ENCODE measurements at regions not wholly inside any gene's neighbourhood (a gene's known extent, or its start where the extent isn't known, plus 50 kb on each side); places are given as distances from the start of the nearest gene placed in this dataset.

DNA sequence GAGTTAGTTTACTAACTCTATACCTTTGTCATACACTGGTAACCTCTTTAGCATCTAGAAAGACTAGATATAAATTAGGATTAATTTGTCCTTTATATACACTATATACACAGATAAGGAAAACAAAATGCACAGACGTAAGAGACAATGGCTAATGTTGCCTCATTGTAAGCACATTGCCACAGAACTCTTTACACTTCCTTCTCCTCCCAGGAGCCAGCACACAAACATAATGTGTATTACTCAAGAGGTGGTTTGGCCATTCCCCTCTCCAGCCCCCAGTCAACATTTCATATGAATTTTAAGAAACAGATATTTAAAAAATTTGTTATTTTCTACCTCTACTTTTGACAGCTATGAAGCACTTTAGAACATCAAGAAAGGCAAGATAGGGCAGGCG, 131.4 kb upstream of the OR4E1 start:
- no peak for DNase-seq (ENCODE audit: low spot score)
- no peak overlapping the region for H3K27ac ChIP-seq (ENCODE audit: low read depth in 1 of 2, low read length in 2 of 2)
- no peaks in the 10 kb centered on the region for H3K36me3 ChIP-seq (ENCODE audit: control insufficient read depth in 4 of 4, insufficient read depth in 3 of 4, low read depth in 1 of 4, low read length in 3 of 4)
- peaks cover 0 to 5% (median 0%) of the 10 kb centered on the region in 4 donors for H3K27me3 ChIP-seq (ENCODE audit: control insufficient read depth in 4 of 4, insufficient read depth in 4 of 4, low read length in 3 of 4)
- H3K9me3 ChIP-seq (ENCODE audit: control insufficient read depth in 4 of 4, low read length in 3 of 4), result no peaks in the 10 kb centered on the region
- 83% methylated on average over 2 of the region's 2 CpGs for WGBS
- H3K4me1 ChIP-seq (ENCODE audit: control insufficient read depth in 4 of 4, insufficient read depth in 4 of 4, low read length in 3 of 4), result no peaks in the 10 kb centered on the region
- H3K4me3 ChIP-seq (ENCODE audit: low read depth in 1 of 3, low read length in 3 of 3), result no peak overlapping the region
- TF ChIP-seq TAF1 (conservative IDR thresholded peaks at IDR 0.05), result no peak
- TF ChIP-seq JUND (IDR thresholded peaks at IDR 0.05), result no peak
- no peak for TF ChIP-seq NR2F2 (IDR thresholded peaks at IDR 0.05)
- no peak for TF ChIP-seq YY1 (IDR thresholded peaks at IDR 0.05)
- no peak for TF ChIP-seq HNF4A (conservative IDR thresholded peaks at IDR 0.05)
- TF ChIP-seq, protein P1, sequence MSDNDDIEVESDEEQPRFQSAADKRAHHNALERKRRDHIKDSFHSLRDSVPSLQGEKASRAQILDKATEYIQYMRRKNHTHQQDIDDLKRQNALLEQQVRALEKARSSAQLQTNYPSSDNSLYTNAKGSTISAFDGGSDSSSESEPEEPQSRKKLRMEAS (IDR thresholded peaks at IDR 0.05), result no peak
- no peak for TF ChIP-seq RXRA (IDR thresholded peaks at IDR 0.05)
- TF ChIP-seq SP1 (IDR thresholded peaks at IDR 0.05), result no peak
- no peak for TF ChIP-seq RAD21 (IDR thresholded peaks at IDR 0.05)
- no peak for TF ChIP-seq CTCF (IDR thresholded peaks at IDR 0.05; ENCODE audit: low read depth, low read length, missing input control)
- TF ChIP-seq GABPA (IDR thresholded peaks at IDR 0.05 in 1 of 2, conservative IDR thresholded peaks at IDR 0.05 in 1 of 2), result no peak
- TF ChIP-seq, protein P2, sequence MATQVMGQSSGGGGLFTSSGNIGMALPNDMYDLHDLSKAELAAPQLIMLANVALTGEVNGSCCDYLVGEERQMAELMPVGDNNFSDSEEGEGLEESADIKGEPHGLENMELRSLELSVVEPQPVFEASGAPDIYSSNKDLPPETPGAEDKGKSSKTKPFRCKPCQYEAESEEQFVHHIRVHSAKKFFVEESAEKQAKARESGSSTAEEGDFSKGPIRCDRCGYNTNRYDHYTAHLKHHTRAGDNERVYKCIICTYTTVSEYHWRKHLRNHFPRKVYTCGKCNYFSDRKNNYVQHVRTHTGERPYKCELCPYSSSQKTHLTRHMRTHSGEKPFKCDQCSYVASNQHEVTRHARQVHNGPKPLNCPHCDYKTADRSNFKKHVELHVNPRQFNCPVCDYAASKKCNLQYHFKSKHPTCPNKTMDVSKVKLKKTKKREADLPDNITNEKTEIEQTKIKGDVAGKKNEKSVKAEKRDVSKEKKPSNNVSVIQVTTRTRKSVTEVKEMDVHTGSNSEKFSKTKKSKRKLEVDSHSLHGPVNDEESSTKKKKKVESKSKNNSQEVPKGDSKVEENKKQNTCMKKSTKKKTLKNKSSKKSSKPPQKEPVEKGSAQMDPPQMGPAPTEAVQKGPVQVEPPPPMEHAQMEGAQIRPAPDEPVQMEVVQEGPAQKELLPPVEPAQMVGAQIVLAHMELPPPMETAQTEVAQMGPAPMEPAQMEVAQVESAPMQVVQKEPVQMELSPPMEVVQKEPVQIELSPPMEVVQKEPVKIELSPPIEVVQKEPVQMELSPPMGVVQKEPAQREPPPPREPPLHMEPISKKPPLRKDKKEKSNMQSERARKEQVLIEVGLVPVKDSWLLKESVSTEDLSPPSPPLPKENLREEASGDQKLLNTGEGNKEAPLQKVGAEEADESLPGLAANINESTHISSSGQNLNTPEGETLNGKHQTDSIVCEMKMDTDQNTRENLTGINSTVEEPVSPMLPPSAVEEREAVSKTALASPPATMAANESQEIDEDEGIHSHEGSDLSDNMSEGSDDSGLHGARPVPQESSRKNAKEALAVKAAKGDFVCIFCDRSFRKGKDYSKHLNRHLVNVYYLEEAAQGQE (IDR thresholded peaks at IDR 0.05), result no peak
- TF ChIP-seq FOXA2 (IDR thresholded peaks at IDR 0.05), result no peak
- TF ChIP-seq HNF4G (IDR thresholded peaks at IDR 0.05), result no peak
- no peak overlapping the region for H3K9ac ChIP-seq (ENCODE audit: low read depth in 1 of 2, low read length in 2 of 2)

DNA sequence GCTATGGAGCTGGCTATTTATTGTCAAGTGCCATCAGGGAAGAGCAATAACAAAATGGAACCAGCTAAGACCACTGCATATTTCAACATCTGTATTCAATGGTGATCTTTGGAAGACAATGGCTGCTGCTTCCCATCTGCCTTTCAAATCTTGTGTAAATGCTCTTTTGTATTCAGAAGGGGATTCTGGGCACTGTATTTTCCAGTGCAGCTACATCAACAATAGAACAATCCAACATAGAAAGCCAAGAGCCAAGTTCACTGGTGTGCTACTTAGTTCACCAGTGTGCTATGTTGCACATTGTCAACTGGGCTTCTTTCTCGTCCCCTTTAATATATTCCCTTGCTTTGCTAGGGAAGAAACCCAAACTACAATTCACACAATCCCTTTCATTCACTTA, 128.8 kb upstream of the OR4E1 start:
- Histone ChIP-seq H3K27ac (ENCODE audit: low read depth in 1 of 2, low read length in 2 of 2) (no peak overlapping the region), H3K9me3 (ENCODE audit: control insufficient read depth in 4 of 4, low read length in 3 of 4) (no peaks in the 10 kb centered on the region), H3K27me3 (ENCODE audit: control insufficient read depth in 4 of 4, insufficient read depth in 4 of 4, low read length in 3 of 4) (peaks cover 0 to 5% (median 0%) of the 10 kb centered on the region in 4 donors), H3K9ac (ENCODE audit: low read depth in 1 of 2, low read length in 2 of 2) (no peak overlapping the region), H3K4me3 (ENCODE audit: low read depth in 1 of 3, low read length in 3 of 3) (no peak overlapping the region), H3K36me3 (ENCODE audit: control insufficient read depth in 4 of 4, insufficient read depth in 3 of 4, low read depth in 1 of 4, low read length in 3 of 4) (no peaks in the 10 kb centered on the region), H3K4me1 (ENCODE audit: control insufficient read depth in 4 of 4, insufficient read depth in 4 of 4, low read length in 3 of 4) (no peaks in the 10 kb centered on the region)
- TF ChIP-seq, protein P3, sequence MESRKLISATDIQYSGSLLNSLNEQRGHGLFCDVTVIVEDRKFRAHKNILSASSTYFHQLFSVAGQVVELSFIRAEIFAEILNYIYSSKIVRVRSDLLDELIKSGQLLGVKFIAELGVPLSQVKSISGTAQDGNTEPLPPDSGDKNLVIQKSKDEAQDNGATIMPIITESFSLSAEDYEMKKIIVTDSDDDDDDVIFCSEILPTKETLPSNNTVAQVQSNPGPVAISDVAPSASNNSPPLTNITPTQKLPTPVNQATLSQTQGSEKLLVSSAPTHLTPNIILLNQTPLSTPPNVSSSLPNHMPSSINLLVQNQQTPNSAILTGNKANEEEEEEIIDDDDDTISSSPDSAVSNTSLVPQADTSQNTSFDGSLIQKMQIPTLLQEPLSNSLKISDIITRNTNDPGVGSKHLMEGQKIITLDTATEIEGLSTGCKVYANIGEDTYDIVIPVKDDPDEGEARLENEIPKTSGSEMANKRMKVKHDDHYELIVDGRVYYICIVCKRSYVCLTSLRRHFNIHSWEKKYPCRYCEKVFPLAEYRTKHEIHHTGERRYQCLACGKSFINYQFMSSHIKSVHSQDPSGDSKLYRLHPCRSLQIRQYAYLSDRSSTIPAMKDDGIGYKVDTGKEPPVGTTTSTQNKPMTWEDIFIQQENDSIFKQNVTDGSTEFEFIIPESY (IDR thresholded peaks at IDR 0.05), result no peak
- no peak for TF ChIP-seq GABPA (IDR thresholded peaks at IDR 0.05 in 1 of 2, conservative IDR thresholded peaks at IDR 0.05 in 1 of 2)
- TF ChIP-seq, protein P1 (IDR thresholded peaks at IDR 0.05), result no peak
- no peak for TF ChIP-seq TAF1 (conservative IDR thresholded peaks at IDR 0.05)
- no peak for TF ChIP-seq FOXA2 (IDR thresholded peaks at IDR 0.05)
- no peak for TF ChIP-seq NR2F2 (IDR thresholded peaks at IDR 0.05)
- TF ChIP-seq JUND (IDR thresholded peaks at IDR 0.05), result no peak
- no peak for TF ChIP-seq YY1 (IDR thresholded peaks at IDR 0.05)
- TF ChIP-seq CTCF (IDR thresholded peaks at IDR 0.05; ENCODE audit: low read depth, low read length, missing input control), result no peak
- no peak for TF ChIP-seq HNF4G (IDR thresholded peaks at IDR 0.05)
- no peak for TF ChIP-seq HNF4A (conservative IDR thresholded peaks at IDR 0.05)
- TF ChIP-seq RXRA (IDR thresholded peaks at IDR 0.05), result no peak
- no peak for TF ChIP-seq FOXA1 (IDR thresholded peaks at IDR 0.05)
- no peak for TF ChIP-seq RAD21 (IDR thresholded peaks at IDR 0.05)
- TF ChIP-seq ATF3 (IDR thresholded peaks at IDR 0.05), result no peak
- TF ChIP-seq EGR1 (IDR thresholded peaks at IDR 0.05; ENCODE audit: low read depth in 2 of 2), result no peak
- WGBS, result 73% methylated on average over 1 of the region's 1 CpG
- no peak for DNase-seq (ENCODE audit: low spot score)

All from liver (tissue), 8 donors.